Endothelial cell of umbilical vein (primary cell): ENCODE measurements at regions not wholly inside any gene's neighbourhood (a gene's known extent, or its start where the extent isn't known, plus 50 kb on each side); places are given as distances from the start of the nearest gene placed in this dataset.

Source experiments
- BruUV-seq: library from RNA; stranded (reverse); fragments of 400-500 nt; replicated peaks from 2 replicates; lab custom pipeline; 2021; lab: Mats Ljungman, UMichigan
- CTCF ChIA-PET: fragments of 300-600, 350-600 bp; sonication (Branson Sonifier 250); formaldehyde crosslinking; loops from one replicate; lab custom pipeline; 2021; ENCODE audit warnings: antibody characterized with exemption, inconsistent platforms; lab: Charles Lee
- POLR2A ChIA-PET: fragments of 300-600, 350-600 bp; sonication (Branson Sonifier 250); formaldehyde crosslinking; loops from one replicate; lab custom pipeline; 2021; ENCODE audit warnings: antibody characterized with exemption, inconsistent platforms; lab: Charles Lee
- DNase-seq: peaks from one replicate; pipeline ENCODE4 v3.0.0-alpha.2; 2011; ENCODE audit warnings: low read depth, low spot score
- FAIRE-seq: peaks from 2 replicates; lab custom pipeline; 2011; peaks lifted over from hg19 to GRCh38; lab: Jason Lieb, UNC
- H2AFZ ChIP-seq: 2 replicates; pipeline ENCODE4 v1.6.0; 2012; ENCODE audit warnings: low read depth, low read length, control low read depth, inconsistent platforms
- H3K27ac ChIP-seq: 2 replicates; pipeline ENCODE4 v1.5.1; 2011; ENCODE audit warnings: low read depth, mild to moderate bottlenecking, control low read depth, low read length, moderate library complexity; ENCODE audit not compliant: insufficient read depth
- H3K27me3 ChIP-seq, 2 experiments: 2 replicates each; pipeline versions ENCODE4 v1.6.0 to v1.6.1; 2011; ENCODE audit warnings: low read length in 2 of 2, mixed read lengths in 1 of 2; ENCODE audit not compliant: control insufficient read depth in 2 of 2, insufficient read depth in 2 of 2
- H3K36me3 ChIP-seq, 2 experiments: 2 replicates in 1 of 2; 3 replicates in 1 of 2; pipeline ENCODE4 v1.5.1; 2011; ENCODE audit warnings: low read length in 2 of 2, mild to moderate bottlenecking in 1 of 2, moderate library complexity in 1 of 2; ENCODE audit not compliant: control insufficient read depth in 2 of 2, insufficient read depth in 2 of 2; ENCODE audit errors: extremely low read depth in 1 of 2
- H3K4me1 ChIP-seq: 3 replicates; pipeline ENCODE4 v1.5.1; 2011; ENCODE audit warnings: mild to moderate bottlenecking, low read length; ENCODE audit not compliant: control insufficient read depth, insufficient read depth; ENCODE audit errors: extremely low read depth
- H3K4me2 ChIP-seq: 2 replicates; pipeline ENCODE4 v1.6.1; 2011; ENCODE audit warnings: low read length, control low read depth, mixed read lengths; ENCODE audit not compliant: insufficient read depth
- H3K4me3 ChIP-seq, 3 experiments: fragments of 200-600 bp in 1 of 3; sonication (generic), shearing (Covaris generic) in 1 of 3; replicated peaks in 1 of 3; 2 replicates each; pipeline ENCODE4 v1.5.1; 2011 to 2016; ENCODE audit warnings: control low read depth in 3 of 3, low read length in 3 of 3, mild to moderate bottlenecking in 2 of 3, inconsistent platforms in 1 of 3, low read depth in 1 of 3, moderate library complexity in 1 of 3; ENCODE audit not compliant: insufficient read depth in 1 of 3
- H3K79me2 ChIP-seq: 2 replicates; pipeline ENCODE4 v1.6.0; 2012; ENCODE audit warnings: low read length, inconsistent platforms; ENCODE audit not compliant: control insufficient read depth, insufficient read depth
- H3K9ac ChIP-seq: replicated peaks from 2 replicates; pipeline ENCODE3; 2011; ENCODE audit warnings: low read length, control low read depth; ENCODE audit not compliant: insufficient read depth; ENCODE audit errors: extremely low read depth
- H3K9me1 ChIP-seq: replicated peaks from 3 replicates; pipeline ENCODE4 v1.6.0; 2011; ENCODE audit warnings: mild to moderate bottlenecking, low read length; ENCODE audit not compliant: control insufficient read depth, insufficient read depth; ENCODE audit errors: extremely low read depth
- H3K9me3 ChIP-seq: replicated peaks from 2 replicates; pipeline ENCODE4 v1.5.1; 2012; ENCODE audit warnings: low read length, inconsistent platforms; ENCODE audit not compliant: control insufficient read depth, insufficient read depth
- H4K20me1 ChIP-seq: replicated peaks from 2 replicates; pipeline ENCODE3; 2011; ENCODE audit warnings: mild to moderate bottlenecking, low read length; ENCODE audit not compliant: control insufficient read depth, insufficient read depth; ENCODE audit errors: extremely low read depth
- EZH2 ChIP-seq: IDR thresholded peaks from 2 replicates; pipeline ENCODE4 v1.6.1; 2012; ENCODE audit warnings: borderline replicate concordance, low read depth, mild to moderate bottlenecking, moderate library complexity, low read length, inconsistent platforms; ENCODE audit not compliant: severe bottlenecking
- FOS ChIP-seq: IDR thresholded peaks from 2 replicates; pipeline ENCODE4 v1.6.1; 2011; ENCODE audit warnings: mild to moderate bottlenecking, low read length, moderate library complexity, borderline replicate concordance; ENCODE audit not compliant: insufficient read depth
- GATA2 ChIP-seq: IDR thresholded peaks from 2 replicates; pipeline ENCODE4 v1.7.0; 2011; ENCODE audit warnings: low read depth, mild to moderate bottlenecking, moderate library complexity, mixed read lengths, low read length; ENCODE audit not compliant: insufficient read length, insufficient read depth
- JUN ChIP-seq: IDR thresholded peaks from 2 replicates; pipeline ENCODE4 v1.6.1; 2011; ENCODE audit warnings: borderline replicate concordance, low read depth; ENCODE audit not compliant: insufficient read length, insufficient read depth
- MYC ChIP-seq: IDR thresholded peaks from one replicate; pipeline ENCODE4 v1.6.1; 2011; ENCODE audit warnings: mild to moderate bottlenecking, low read depth, low read length
- POLR2A ChIP-seq: IDR thresholded peaks from 2 replicates; pipeline ENCODE4 v1.6.1; 2012; ENCODE audit warnings: low read depth, mild to moderate bottlenecking, control low read depth, low read length
- POLR2AphosphoS5 ChIP-seq: IDR thresholded peaks from 2 replicates; pipeline ENCODE4 v1.6.1; 2012; ENCODE audit warnings: low read depth, mild to moderate bottlenecking, control low read depth, low read length, moderate library complexity; ENCODE audit not compliant: insufficient read depth
- dilution Hi-C: fragments of 300-500 bp; cut with MboI; formaldehyde crosslinking; loops from one replicate; pipeline ENCODE4 v1.15.0; 2019; ENCODE audit warnings: low sequenced_read_pairs; ENCODE audit not compliant: extremely low pct_ligation_motif_present
- intact Hi-C: fragments of 100-400 bp; cut with micrococcal nuclease; formaldehyde crosslinking; loops from one replicate; pipeline ENCODE4 v1.10.0; 2022
- TF ChIP-seq, protein P1 (sequence below): IDR thresholded peaks from 2 replicates; pipeline ENCODE4 v1.6.1; 2011; ENCODE audit not compliant: insufficient read depth, insufficient read length
- TF ChIP-seq, protein P2 (sequence below), 2 donors: IDR thresholded peaks; 1 replicate in 1 of 2; 2 replicates in 1 of 2; pipeline ENCODE4 v1.5.1; 2011; ENCODE audit warnings: low read length in 2 of 2, mild to moderate bottlenecking in 2 of 2, moderate library complexity in 2 of 2, control low read depth in 1 of 2, inconsistent platforms in 1 of 2, low read depth in 1 of 2; ENCODE audit not compliant: insufficient read depth in 1 of 2; ENCODE audit errors: extremely low read depth in 1 of 2

DNA sequence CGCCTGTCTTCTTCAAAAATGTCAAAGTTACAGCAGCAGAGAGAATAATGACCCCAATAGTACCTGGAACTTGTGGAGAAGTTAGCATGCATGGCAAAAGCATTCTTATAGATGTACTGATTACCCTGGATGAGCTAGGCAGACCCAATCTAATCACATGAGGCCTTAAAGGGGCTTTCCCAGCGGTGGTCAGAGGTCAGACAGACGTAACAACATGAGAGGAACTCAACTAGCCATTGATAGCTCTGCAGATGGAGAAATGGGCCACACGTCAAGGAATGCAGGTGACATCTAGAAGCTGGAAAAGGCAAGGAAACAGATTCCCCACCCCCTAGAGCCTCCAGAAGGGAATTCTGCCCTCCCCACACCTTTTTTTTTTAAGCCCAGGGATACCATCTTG is 156.8 kb upstream of the ARID1B start:
- no peaks in the 10 kb centered on the region for H3K9me1 ChIP-seq
- H3K27ac ChIP-seq = no peak overlapping the region
- no peak overlapping the region for H3K4me3 ChIP-seq
- TF ChIP-seq POLR2AphosphoS5 (no peak), MYC (no peak), EZH2 (no peak), POLR2A (no peak), JUN (no peak), GATA2 (no peak), FOS (no peak)
- TF ChIP-seq, protein P1, sequence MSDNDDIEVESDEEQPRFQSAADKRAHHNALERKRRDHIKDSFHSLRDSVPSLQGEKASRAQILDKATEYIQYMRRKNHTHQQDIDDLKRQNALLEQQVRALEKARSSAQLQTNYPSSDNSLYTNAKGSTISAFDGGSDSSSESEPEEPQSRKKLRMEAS = no peak
- TF ChIP-seq, protein P2, sequence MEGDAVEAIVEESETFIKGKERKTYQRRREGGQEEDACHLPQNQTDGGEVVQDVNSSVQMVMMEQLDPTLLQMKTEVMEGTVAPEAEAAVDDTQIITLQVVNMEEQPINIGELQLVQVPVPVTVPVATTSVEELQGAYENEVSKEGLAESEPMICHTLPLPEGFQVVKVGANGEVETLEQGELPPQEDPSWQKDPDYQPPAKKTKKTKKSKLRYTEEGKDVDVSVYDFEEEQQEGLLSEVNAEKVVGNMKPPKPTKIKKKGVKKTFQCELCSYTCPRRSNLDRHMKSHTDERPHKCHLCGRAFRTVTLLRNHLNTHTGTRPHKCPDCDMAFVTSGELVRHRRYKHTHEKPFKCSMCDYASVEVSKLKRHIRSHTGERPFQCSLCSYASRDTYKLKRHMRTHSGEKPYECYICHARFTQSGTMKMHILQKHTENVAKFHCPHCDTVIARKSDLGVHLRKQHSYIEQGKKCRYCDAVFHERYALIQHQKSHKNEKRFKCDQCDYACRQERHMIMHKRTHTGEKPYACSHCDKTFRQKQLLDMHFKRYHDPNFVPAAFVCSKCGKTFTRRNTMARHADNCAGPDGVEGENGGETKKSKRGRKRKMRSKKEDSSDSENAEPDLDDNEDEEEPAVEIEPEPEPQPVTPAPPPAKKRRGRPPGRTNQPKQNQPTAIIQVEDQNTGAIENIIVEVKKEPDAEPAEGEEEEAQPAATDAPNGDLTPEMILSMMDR (IDR thresholded peaks at IDR 0.05; ENCODE audit: extremely low read depth in 1 of 2, insufficient read depth in 1 of 2, low read depth in 1 of 2, low read length in 2 of 2) = no peak
- H3K79me2 ChIP-seq = no peaks in the 10 kb centered on the region
- no peaks in the 10 kb centered on the region for H3K4me1 ChIP-seq
- intact Hi-C loops = no loop called here
- FAIRE-seq = no peak
- CTCF ChIA-PET = no interaction called here
- no peak for DNase-seq
- H3K4me2 ChIP-seq = no peak overlapping the region
- POLR2A ChIA-PET = no interaction called here
- H3K9me3 ChIP-seq = no peaks in the 10 kb centered on the region
- no peak overlapping the region for H3K9ac ChIP-seq
- dilution Hi-C loops = no loop called here
- no peaks in the 10 kb centered on the region for H4K20me1 ChIP-seq
- peaks cover 0 to 4% of the 10 kb centered on the region in 2 experiments for H3K27me3 ChIP-seq
- no peaks in the 10 kb centered on the region for H3K36me3 ChIP-seq
- H2AFZ ChIP-seq = no peak overlapping the region
- no TSS peak for BruUV-seq
